K562 (cell line): ENCODE measurements at regions not wholly inside any gene's neighbourhood (a gene's known extent, or its start where the extent isn't known, plus 50 kb on each side); places are given as distances from the start of the nearest gene placed in this dataset.

Experiments used
- ARNT ChIP-seq, 2 experiments: fragments of 450-650 bp; IDR thresholded peaks; 2 replicates each; pipeline ENCODE4 v1.6.1; 2016; ENCODE audit warnings: mild to moderate bottlenecking in 1 of 2
- CTCF ChIP-seq, 3 experiments: IDR thresholded peaks in 2 of 3; conservative IDR thresholded peaks in 1 of 3; 2 replicates each; pipeline ENCODE4 v1.5.1; 2011 to 2012; ENCODE audit warnings: low read length in 3 of 3, mild to moderate bottlenecking in 3 of 3, control low read depth in 2 of 3, improper control_type of control experiment in 1 of 3, inconsistent platforms in 1 of 3, low read depth in 1 of 3, mixed read lengths in 1 of 3, moderate library complexity in 1 of 3; ENCODE audit not compliant: insufficient read depth in 2 of 3
- HDAC2 ChIP-seq: fragments of 450-650 bp; IDR thresholded peaks from 2 replicates; pipeline ENCODE4 v1.6.1; 2016; ENCODE audit warnings: mild to moderate bottlenecking
- JUN ChIP-seq, 2 experiments: sonication (generic) in 1 of 2; formaldehyde crosslinking in 1 of 2; IDR thresholded peaks; 2 replicates each; pipeline versions ENCODE4 v1.6.1 to v1.8.0; 2012 to 2022; ENCODE audit warnings: borderline replicate concordance in 2 of 2, mild to moderate bottlenecking in 2 of 2, improper control_type of control experiment in 1 of 2, low read depth in 1 of 2, low read length in 1 of 2, missing genetic modification reagents in 1 of 2
- L3MBTL2 ChIP-seq: fragments of 450-650 bp; IDR thresholded peaks from 2 replicates; pipeline ENCODE4 v1.6.1; 2016; ENCODE audit warnings: mild to moderate bottlenecking, moderate library complexity
- POLR2AphosphoS5 ChIP-seq: IDR thresholded peaks from 2 replicates; pipeline ENCODE4 v1.6.1; 2011; ENCODE audit warnings: mild to moderate bottlenecking, low read depth, low read length, moderate library complexity; ENCODE audit not compliant: control insufficient read depth, insufficient read depth
- RBFOX2 ChIP-seq: fragments of 200-400 bp; formaldehyde crosslinking; IDR thresholded peaks from 2 replicates; pipeline ENCODE4 v1.6.1; 2017; ENCODE audit warnings: low read depth, mild to moderate bottlenecking, low read length, moderate library complexity
- ZNF76 ChIP-seq: fragments of 250-450 bp; sonication (Bioruptor Pico); IDR thresholded peaks from 2 replicates; pipeline ENCODE4 v1.4.0; 2020; ENCODE audit warnings: mild to moderate bottlenecking, moderate library complexity, borderline replicate concordance
- TF ChIP-seq, protein P1 (sequence below), 2 experiments: fragments of 450-650 bp; formaldehyde crosslinking in 1 of 2; IDR thresholded peaks; 2 replicates each; pipeline versions ENCODE4 v1.4.0 to v1.6.1; 2014 to 2020; ENCODE audit warnings: mild to moderate bottlenecking in 2 of 2, borderline replicate concordance in 1 of 2, low read depth in 1 of 2
- TF ChIP-seq, protein P2 (sequence below): sonication (generic); formaldehyde crosslinking; IDR thresholded peaks from 2 replicates; pipeline ENCODE4 v1.9.0; 2022; ENCODE audit warnings: mild to moderate bottlenecking, missing genetic modification reagents

- TF ChIP-seq RBFOX2 (no peak), HDAC2 (no peak), ZNF76 (CRISPR knock-in tag) (no peak), L3MBTL2 (no peak), CTCF (IDR thresholded peaks at IDR 0.05 in 2 of 3, conservative IDR thresholded peaks at IDR 0.05 in 1 of 3; ENCODE audit: insufficient read depth in 2 of 3, low read depth in 1 of 3, low read length in 3 of 3) (no peak), JUN (IDR thresholded peaks at IDR 0.05; ENCODE audit: borderline replicate concordance, low read depth, low read length) (no peak), JUN (CRISPR knock-in tag; IDR thresholded peaks at IDR 0.05; ENCODE audit: borderline replicate concordance) (no peak), ARNT (IDR thresholded peaks at IDR 0.05) (no peak), POLR2AphosphoS5 (no peak)
- TF ChIP-seq, protein P1, sequence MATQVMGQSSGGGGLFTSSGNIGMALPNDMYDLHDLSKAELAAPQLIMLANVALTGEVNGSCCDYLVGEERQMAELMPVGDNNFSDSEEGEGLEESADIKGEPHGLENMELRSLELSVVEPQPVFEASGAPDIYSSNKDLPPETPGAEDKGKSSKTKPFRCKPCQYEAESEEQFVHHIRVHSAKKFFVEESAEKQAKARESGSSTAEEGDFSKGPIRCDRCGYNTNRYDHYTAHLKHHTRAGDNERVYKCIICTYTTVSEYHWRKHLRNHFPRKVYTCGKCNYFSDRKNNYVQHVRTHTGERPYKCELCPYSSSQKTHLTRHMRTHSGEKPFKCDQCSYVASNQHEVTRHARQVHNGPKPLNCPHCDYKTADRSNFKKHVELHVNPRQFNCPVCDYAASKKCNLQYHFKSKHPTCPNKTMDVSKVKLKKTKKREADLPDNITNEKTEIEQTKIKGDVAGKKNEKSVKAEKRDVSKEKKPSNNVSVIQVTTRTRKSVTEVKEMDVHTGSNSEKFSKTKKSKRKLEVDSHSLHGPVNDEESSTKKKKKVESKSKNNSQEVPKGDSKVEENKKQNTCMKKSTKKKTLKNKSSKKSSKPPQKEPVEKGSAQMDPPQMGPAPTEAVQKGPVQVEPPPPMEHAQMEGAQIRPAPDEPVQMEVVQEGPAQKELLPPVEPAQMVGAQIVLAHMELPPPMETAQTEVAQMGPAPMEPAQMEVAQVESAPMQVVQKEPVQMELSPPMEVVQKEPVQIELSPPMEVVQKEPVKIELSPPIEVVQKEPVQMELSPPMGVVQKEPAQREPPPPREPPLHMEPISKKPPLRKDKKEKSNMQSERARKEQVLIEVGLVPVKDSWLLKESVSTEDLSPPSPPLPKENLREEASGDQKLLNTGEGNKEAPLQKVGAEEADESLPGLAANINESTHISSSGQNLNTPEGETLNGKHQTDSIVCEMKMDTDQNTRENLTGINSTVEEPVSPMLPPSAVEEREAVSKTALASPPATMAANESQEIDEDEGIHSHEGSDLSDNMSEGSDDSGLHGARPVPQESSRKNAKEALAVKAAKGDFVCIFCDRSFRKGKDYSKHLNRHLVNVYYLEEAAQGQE (IDR thresholded peaks at IDR 0.05; ENCODE audit: borderline replicate concordance) = no peak
- TF ChIP-seq, protein P1 (CRISPR knock-in tag; IDR thresholded peaks at IDR 0.05; ENCODE audit: low read depth) = no peak
- TF ChIP-seq, protein P2, sequence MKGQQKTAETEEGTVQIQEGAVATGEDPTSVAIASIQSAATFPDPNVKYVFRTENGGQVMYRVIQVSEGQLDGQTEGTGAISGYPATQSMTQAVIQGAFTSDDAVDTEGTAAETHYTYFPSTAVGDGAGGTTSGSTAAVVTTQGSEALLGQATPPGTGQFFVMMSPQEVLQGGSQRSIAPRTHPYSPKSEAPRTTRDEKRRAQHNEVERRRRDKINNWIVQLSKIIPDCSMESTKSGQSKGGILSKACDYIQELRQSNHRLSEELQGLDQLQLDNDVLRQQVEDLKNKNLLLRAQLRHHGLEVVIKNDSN (CRISPR knock-in tag) = no peak
Measured at GRCh38 chr16:54431041-54431996, 144.7 kb upstream of the IRX3 start.
